ENCODE measurements at regions not wholly inside any gene's neighbourhood (a gene's known extent, or its start where the extent isn't known, plus 50 kb on each side); places are given as distances from the start of the nearest gene placed in this dataset.

GRCh38 chr1:65554829-65555228 is 134.4 kb downstream of the LEPR start:
- no peak overlapping the region for H3K4me3 ChIP-seq (ENCODE audit: low read length)
- no peaks in the 10 kb centered on the region for H3F3A ChIP-seq (ENCODE audit: insufficient read depth, low read length)
- H3K4me1 ChIP-seq (ENCODE audit: low read length) = no peaks in the 10 kb centered on the region
- no peaks in the 10 kb centered on the region for H3K9me2 ChIP-seq (replicated peaks; ENCODE audit: insufficient read depth, low read length)
- no peaks in the 10 kb centered on the region for H3K27me3 ChIP-seq (replicated peaks; ENCODE audit: insufficient read depth, low read length)
- H3K9me3 ChIP-seq (replicated peaks; ENCODE audit: insufficient read depth, low read length) = no peaks in the 10 kb centered on the region
- no peak overlapping the region for H3K9ac ChIP-seq (ENCODE audit: low read length)
- no peak overlapping the region for H3K4me2 ChIP-seq (ENCODE audit: low read depth, low read length)
- no peaks in the 10 kb centered on the region for H4K20me1 ChIP-seq (ENCODE audit: insufficient read depth, low read length)
- TF ChIP-seq EZH2phosphoT487 (IDR thresholded peaks at IDR 0.05; ENCODE audit: low read length) (no peak), CTCF (IDR thresholded peaks at IDR 0.05; ENCODE audit: low read length) (no peak), EZH2 (optimal IDR thresholded peaks at IDR 0.05; ENCODE audit: low read depth, low read length) (no peak)
- no peak overlapping the region for H2AFZ ChIP-seq (ENCODE audit: low read length)
- DNase-seq = no peak
- no peak overlapping the region for H3K27ac ChIP-seq (ENCODE audit: low read length)
- no peaks in the 10 kb centered on the region for H3K79me2 ChIP-seq (ENCODE audit: low read length)
- H3K36me3 ChIP-seq (replicated peaks; ENCODE audit: insufficient read depth, low read length) = no peaks in the 10 kb centered on the region

- H2AFZ ChIP-seq (ENCODE audit: low read length) = no peak overlapping the region
- no peaks in the 10 kb centered on the region for H3K79me2 ChIP-seq (ENCODE audit: low read length)
- H3F3A ChIP-seq (ENCODE audit: insufficient read depth, low read length) = no peaks in the 10 kb centered on the region
- no peak overlapping the region for H3K4me2 ChIP-seq (ENCODE audit: low read depth, low read length)
- H3K9ac ChIP-seq (ENCODE audit: low read length) = no peak overlapping the region
- H3K4me3 ChIP-seq (ENCODE audit: low read length) = no peak overlapping the region
- no peaks in the 10 kb centered on the region for H3K27me3 ChIP-seq (replicated peaks; ENCODE audit: insufficient read depth, low read length)
- no peaks in the 10 kb centered on the region for H3K9me3 ChIP-seq (replicated peaks; ENCODE audit: insufficient read depth, low read length)
- no peaks in the 10 kb centered on the region for H4K20me1 ChIP-seq (ENCODE audit: insufficient read depth, low read length)
- H3K4me1 ChIP-seq (ENCODE audit: low read length) = no peaks in the 10 kb centered on the region
- H3K27ac ChIP-seq (ENCODE audit: low read length) = no peak overlapping the region
- TF ChIP-seq EZH2 (optimal IDR thresholded peaks at IDR 0.05; ENCODE audit: low read depth, low read length) (no peak), CTCF (IDR thresholded peaks at IDR 0.05; ENCODE audit: low read length) (no peak), EZH2phosphoT487 (IDR thresholded peaks at IDR 0.05; ENCODE audit: low read length) (no peak)
- H3K36me3 ChIP-seq (replicated peaks; ENCODE audit: insufficient read depth, low read length) = no peaks in the 10 kb centered on the region
- no peaks in the 10 kb centered on the region for H3K9me2 ChIP-seq (replicated peaks; ENCODE audit: insufficient read depth, low read length)
- DNase-seq = no peak
These were observed 137.7 kb downstream of the LEPR start for GRCh38 chr1:65558215-65558614.

- H3F3A ChIP-seq (ENCODE audit: insufficient read depth, low read length) = no peaks in the 10 kb centered on the region
- no peaks in the 10 kb centered on the region for H3K36me3 ChIP-seq (replicated peaks; ENCODE audit: insufficient read depth, low read length)
- H4K20me1 ChIP-seq (ENCODE audit: insufficient read depth, low read length) = no peaks in the 10 kb centered on the region
- H3K4me3 ChIP-seq (ENCODE audit: low read length) = no peak overlapping the region
- H3K79me2 ChIP-seq (ENCODE audit: low read length) = no peaks in the 10 kb centered on the region
- no peak overlapping the region for H3K4me2 ChIP-seq (ENCODE audit: low read depth, low read length)
- H3K4me1 ChIP-seq (ENCODE audit: low read length) = no peaks in the 10 kb centered on the region
- TF ChIP-seq CTCF (IDR thresholded peaks at IDR 0.05; ENCODE audit: low read length) (no peak), EZH2 (optimal IDR thresholded peaks at IDR 0.05; ENCODE audit: low read depth, low read length) (no peak), EZH2phosphoT487 (IDR thresholded peaks at IDR 0.05; ENCODE audit: low read length) (no peak)
- H3K9me3 ChIP-seq (replicated peaks; ENCODE audit: insufficient read depth, low read length) = no peaks in the 10 kb centered on the region
- no peak overlapping the region for H3K27ac ChIP-seq (ENCODE audit: low read length)
- no peak overlapping the region for H2AFZ ChIP-seq (ENCODE audit: low read length)
- H3K27me3 ChIP-seq (replicated peaks; ENCODE audit: insufficient read depth, low read length) = no peaks in the 10 kb centered on the region
- no peak for DNase-seq
- H3K9ac ChIP-seq (ENCODE audit: low read length) = no peak overlapping the region
- H3K9me2 ChIP-seq (replicated peaks; ENCODE audit: insufficient read depth, low read length) = no peaks in the 10 kb centered on the region
These were observed 144.0 kb downstream of the LEPR start for GRCh38 chr1:65564493-65564892.

Measured in MM.1S (cell line).